ENCODE measurements at regions not wholly inside any gene's neighbourhood (a gene's known extent, or its start where the extent isn't known, plus 50 kb on each side); places are given as distances from the start of the nearest gene placed in this dataset.
"Not testable (repeated sequence)": the region's sequence is repeated elsewhere in the genome, so short reads cannot be mapped to it uniquely, and the experiment has no call there.

DNA sequence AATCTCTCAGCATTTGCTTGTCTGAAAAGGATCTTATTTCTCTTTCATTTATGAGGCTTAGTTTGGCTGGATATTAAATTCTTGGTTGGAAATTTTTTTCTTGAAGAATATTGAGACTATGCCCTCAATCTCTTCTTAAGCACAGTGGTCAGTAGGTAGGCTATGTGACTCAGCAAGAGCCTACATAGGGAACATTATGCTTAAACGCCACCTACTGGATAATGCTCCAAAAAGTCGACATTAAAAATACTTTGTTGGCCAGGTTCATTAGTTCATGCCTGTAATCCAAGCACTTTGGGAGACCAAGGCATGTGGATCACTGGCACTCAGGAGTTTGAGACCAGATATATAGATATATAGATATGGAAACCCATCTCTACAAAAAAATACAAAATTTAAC, 678.0 kb upstream of the USP24 start:
- peak in 1 of 2 experiments; percentile 35 for DNase-seq

DNA sequence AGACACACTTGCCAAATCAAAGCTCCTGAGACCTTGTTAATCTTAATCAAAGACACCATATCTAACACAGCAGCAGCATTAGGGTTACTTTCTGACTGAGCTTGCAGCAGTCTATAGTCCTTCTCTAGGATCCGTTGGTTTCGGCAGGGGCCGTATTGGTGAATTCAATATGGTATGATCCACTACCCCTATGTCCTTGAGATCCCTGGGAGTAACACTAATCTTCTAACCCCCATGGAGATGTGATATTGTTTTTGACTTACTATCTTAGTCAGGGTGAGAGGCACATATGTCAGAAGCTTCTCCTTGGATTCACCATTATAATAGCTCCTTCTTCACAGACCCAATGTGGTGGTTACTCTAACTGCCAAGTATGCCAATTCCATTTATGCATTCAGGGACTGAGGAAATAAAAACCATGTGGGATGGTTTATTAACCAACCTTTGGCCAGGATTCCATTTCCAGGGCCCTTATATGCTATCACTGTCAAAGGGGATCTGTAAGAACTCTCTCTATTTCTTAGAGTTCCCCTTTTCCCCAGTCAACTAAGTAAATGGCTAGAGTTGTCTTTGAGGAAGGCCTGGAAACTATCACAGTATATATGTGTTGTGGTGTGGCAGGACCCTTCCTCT, 673.6 kb upstream of the USP24 start:
- DNase-seq = no peak

DNA sequence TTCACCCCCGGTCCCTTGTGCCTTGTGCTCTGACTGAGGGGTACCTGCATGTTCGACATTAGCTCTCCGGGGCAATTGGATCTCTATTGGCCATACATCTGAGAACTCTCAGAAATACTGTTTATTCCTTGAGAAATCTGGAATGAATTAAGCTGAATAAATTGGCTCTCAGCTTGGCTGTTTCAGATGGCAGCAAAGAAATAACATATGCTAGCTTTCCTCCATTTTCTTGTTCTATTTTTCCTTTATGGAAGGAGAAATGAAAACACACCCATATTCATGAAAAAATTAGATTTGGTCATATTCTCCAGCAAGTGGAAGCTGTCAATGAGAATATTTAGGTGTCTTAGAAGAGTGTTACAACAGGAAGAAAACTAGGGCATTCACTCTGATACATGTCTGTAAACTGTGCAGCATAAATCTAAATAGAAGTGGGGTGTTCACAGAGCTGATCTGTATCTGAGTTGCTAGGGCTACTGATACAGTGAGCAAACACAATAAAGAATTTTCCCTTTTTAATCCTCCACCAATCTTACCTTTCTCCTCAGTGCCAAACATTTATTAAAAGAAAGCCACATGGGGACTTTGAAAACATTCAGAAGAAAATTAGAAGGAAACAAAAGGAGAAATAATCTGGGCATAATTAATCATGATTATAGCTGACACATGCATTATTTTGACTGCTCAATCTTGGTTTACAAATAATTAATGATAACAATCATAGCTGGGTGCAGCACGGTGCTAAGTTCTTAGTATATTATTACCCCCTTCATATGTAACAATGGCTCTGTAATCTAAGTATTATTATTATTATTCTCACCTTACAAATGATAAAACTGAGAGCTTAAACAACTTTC, 671.9 kb upstream of the USP24 start:
- no peak for DNase-seq

DNA sequence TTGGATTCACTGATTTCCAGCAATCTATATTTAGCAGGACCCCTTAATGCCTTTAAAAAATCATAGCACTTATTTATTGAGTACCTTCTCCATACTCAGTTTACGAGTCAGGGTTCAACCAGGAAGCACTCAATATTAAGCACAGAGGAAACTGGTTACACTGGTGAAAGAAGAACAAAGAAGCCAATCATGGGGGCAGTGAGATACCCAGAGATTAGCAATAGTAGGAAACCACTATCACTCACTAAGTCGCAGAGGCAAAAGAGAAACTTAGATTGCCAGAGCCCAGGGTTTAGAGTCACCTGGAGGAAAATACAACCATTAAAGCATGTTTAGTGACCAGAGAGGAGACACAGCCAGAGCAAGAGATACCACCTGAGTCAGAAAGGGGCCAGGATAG, 670.5 kb upstream of the USP24 start:
- no peak for DNase-seq

DNA sequence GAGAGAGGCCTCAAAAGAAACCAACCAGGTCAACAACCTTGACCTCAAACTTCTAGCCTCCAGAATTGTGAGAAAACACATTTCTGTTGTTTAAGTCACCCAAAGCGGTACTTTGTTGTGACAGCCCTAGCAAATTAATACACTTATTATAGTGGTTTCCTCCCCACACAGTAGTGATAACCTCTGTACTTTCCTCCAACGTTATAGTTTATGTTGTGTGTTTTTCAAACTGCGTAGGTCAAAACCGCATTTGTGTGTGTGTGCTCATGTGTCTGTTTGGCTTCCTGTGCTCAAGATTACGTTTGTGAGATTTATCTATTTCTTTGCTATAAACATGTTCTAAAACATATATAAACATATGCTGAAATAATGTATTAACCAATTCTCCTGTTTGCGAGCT, 667.8 kb upstream of the USP24 start:
- no peak for DNase-seq

DNA sequence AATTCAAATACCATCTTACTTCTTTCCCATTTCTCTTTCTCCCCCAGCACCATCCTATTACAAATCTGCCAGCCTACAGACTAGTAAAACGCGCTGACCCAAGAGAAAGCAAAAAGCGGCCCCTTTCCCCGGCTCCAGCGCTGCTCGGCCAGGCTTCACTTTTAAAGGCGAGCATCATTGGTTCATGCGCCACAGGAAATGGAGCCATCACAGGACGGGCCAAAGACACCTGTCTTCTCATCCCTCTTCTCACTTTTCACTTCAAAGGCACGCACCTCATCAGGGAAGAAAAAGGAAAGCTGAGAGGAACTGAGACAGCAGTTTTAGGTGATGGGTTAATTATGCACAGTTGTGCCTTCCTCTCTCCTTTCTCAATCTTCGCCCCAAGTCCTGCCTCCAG, 664.2 kb upstream of the USP24 start:
- DNase-seq = no peak

DNA sequence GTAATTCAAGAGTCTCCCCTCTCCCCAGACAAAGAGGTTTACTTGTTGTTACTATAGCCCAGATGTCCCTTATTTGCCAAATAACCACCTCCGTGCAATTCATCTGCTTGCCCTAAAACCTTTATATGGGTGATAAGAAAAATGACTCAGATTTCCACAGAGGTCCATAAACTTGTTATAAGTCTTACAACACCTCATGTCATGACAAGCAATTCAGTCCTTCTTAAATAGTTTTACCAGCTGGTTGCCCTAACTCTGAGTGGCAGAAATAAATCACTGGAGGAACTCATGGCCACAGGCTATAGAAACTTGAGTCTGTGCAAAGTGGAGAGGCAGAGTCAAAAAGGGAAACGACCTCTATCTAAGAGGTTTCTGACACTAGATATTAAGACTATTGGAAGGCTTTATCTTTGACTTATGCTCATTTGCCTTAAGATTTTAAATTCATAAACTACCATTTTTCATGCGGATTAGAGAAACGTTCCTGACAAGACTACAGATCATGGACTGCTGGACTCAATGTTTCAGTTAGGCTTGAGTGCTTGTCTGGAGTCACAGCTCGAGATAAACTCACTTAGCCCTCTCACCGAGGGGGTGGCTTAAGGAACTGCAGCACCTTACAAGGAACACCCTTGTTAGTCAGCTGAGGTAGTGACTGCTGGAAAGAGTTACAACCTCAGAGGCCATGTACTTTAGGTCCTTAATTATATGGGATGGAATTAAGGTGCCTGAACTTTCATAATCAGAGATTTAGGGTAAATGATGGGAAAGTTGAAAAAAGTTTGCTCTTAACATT, 662.5 kb upstream of the USP24 start:
- no peak for DNase-seq

DNA sequence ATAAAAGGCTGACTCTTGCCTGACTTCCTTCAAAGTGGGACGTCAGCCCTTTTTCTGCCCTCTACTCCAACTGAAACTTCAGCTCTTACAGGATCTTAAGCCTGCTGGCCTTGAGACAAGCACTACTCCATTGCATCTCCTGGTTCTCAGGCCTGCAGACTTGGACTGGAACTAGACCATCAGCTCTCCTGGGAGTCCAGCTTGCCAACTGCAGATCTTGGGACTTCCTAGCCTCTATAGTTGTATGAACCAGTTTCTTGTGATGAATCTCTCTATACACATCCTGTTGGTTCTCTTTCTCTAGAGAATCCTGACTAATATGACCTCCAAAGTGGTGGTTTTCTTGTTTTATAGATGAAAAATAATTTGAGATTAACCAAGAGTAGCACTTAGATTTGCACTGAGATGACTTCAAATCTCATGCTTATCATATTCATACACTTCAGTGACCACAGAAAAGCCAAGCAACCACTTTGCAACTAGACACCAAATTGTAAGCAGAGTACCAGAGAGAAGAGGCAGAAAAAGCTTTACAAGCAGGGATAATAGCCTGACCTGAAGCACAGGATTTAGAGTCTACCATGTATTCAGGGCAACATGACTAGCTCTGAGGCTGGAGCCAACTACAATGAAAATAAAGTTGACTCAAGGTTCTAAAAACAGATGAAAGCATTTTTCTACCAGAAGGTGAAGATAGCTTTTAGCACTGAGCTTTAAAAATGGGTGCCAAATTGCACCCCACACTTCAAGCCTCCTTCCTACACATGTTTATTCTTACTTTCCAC, 661.3 kb upstream of the USP24 start:
- no peak for DNase-seq

DNA sequence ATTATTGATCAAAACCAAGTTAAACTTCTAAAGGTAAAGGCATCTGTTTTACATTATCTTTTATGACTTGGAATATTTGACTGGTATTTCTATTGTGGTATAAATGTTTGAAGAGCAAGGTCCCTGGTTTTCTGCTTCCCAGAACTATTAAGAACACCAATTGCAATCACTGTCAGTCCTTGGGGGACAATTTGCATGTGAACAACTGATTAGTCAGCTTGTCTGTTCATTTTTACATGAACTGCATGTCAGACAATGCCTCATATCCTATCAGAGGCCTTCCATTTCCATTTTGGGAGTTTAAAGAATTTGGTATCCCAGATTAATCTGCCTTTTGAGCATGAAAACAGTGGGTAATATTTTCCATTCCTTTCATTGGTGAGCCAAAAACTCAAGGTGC, 654.9 kb upstream of the USP24 start:
- no peak for DNase-seq

DNA sequence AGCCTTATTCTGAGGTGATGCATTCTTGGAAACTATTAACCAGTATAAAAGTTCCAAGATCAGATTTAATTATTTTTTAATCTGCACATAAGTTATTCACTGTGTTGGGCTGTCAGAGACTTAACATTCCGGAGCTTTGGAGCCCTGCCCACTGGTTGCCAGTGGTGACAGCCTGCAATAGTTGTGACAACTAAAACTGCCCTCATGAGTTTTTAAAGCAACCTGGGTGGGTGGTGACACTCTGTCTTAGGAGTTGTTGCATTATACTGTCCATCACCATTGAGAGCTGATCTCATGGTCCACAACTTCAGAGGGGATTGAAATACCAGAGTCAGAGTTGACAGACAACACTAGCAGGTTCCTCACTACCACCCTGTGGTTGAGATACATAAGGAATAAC, 653.9 kb upstream of the USP24 start:
- DNase-seq = no peak

GRCh38 chr1:55868026-55868425, 652.9 kb upstream of the USP24 start:
- DNase-seq = no peak

DNA sequence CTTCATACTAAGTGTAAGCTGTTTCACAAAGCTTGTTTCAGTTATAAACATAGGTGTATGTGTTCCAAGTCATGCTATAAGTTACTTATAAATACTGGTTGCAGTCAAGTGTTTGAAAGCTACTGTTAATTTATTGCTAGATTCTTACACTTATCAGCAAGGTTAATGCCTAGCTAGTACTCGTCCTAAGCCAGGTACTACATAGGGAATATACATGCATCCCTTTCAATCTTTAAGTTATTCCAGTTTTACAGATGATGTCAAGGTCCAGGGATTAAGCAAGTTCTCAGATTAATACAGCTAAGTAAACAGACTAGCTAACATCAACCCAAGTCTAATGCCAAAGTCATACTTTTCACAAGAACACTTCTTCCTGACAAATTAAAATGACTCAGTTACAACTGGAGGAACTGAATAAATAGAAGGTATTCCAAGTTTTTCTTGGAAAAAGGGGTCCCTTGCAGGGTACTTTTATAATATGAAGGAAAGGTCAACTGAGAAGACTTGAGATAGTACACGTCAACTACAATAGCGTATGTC, 652.2 kb upstream of the USP24 start:
- DNase-seq = no peak

DNA sequence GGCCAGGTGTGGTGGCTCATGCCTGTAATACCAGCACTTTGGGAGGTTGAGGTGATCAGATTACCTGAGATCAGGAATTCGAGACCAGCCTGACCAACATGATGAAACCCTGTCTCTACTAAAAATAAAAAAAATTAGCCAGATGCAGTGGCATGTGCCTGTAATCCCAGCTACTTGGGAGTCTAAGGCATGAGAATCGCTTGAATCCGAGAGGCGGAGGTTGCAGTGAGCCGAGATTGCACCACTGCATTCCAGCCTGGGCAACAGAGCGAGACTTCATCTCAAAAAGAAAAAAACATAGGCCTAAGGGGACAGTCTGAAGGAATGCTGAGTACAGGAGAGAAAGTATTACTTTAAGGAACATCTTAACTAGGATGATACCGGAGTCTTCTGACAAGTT, 650.6 kb upstream of the USP24 start:
- DNase-seq = not testable (repeated sequence)

DNA sequence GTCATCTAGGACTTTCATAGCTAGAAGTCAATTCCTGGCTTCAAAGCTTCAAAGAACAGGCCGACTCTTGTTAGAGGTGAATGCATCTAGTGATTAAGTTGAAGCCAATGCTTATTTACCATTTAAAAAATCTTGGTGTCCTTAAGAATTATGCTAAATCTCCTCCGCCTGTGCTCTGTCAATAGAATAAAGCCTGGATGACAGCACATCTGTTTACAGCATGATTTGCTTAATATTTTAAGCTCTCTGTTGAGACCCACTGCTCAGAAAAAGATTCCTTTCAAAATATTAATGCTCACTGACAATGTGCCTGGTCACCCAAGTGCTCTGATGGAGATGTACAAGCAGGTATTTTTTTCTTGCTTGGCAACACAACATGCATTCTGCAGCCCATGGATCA, 649.1 kb upstream of the USP24 start:
- no peak for DNase-seq

DNA sequence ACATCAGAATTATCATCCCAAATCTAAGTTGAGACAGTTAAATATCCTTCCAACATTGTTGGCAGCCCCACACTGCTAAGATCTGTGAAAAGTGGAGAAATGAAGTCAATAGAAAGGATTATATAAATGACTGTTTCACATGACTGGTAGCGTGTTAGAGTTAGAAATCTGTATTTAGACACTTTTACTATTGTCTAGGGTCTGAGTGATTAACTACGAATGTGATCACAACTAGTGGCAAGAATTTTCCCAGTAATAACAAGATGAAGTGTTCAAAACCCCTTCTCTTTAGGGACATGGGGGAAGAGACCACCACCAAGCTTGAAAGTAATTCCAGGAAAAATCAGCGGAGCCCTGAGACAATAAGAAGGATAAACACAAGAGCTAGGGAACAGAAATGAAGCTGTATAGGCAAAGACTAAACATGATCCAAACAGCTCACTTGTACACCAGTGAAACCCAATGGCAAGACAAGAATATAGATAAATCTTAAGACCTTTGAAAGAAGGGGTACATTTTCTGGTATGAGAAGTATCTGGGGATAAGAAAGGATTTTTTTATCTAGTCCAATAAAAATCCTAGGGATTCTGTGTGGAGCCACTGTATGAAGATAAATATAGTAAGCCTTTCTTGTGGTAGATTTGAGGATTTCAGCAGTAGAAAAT, 646.6 kb upstream of the USP24 start:
- no peak for DNase-seq

GRCh38 chr1:55860798-55861519, 645.8 kb upstream of the USP24 start:
- DNase-seq = no peak

- DNase-seq = no peak
Observed at GRCh38 chr1:55860326-55860725, 645.2 kb upstream of the USP24 start.

- no peak for DNase-seq
Observed at GRCh38 chr1:55854911-55855310, 639.7 kb upstream of the USP24 start.

DNA sequence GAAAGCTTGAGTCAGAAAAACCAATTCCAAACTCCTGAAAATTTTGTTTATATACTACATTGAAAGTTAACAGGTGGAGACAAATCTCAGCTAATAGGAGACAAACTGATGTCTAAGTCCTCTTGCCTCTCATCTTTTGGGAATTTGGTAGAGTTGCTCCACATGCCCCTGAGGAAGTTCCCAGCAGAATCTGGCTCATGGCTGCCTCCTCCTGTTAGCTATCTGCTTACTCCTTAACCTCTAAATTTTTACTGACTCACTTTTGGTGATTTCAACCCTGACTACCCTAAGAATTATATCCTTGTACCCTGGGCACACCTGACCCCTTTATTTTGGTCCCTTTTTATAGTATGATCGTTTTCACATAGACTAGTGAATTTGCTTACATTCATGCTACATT, 633.7 kb upstream of the USP24 start:
- DNase-seq = no peak

- DNase-seq = no peak
Observed at GRCh38 chr1:55846051-55846450, 630.9 kb upstream of the USP24 start.

GRCh38 chr1:55844322-55844721, 629.2 kb upstream of the USP24 start:
- DNase-seq = no peak

All from NCI-H1930 (cell line).